HG03432 (cell line): ENCODE measurements at regions not wholly inside any gene's neighbourhood (a gene's known extent, or its start where the extent isn't known, plus 50 kb on each side); places are given as distances from the start of the nearest gene placed in this dataset.

ENCODE experiments used
- ATAC-seq: cut with Tn5 transposase; IDR thresholded peaks from one replicate; pipeline ENCODE4 v1.9.1; 2021; ENCODE audit warnings: mild to moderate bottlenecking, moderate library complexity; ENCODE audit not compliant: unreplicated experiment

DNA sequence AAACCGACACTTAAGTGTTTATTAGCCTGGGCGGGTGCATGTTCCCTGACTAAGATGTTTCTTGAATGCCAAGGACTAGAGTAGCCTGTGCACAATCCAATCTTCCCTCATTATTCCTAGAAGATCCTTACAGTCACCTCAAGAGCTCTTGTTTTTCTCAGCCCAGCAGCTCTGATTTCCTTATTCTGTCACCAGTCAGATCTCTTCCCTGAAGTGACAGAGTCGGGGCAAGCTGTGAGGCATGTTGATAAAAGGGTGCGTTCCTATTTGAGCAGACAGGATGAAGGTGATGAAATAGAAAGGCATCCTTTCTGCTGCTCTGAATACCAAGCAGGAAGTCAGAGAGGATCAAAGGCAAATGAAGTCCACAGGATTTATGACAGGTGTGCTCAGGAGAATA lies 125.6 kb upstream of the MCTP2 start:
- ATAC-seq = no peak

DNA sequence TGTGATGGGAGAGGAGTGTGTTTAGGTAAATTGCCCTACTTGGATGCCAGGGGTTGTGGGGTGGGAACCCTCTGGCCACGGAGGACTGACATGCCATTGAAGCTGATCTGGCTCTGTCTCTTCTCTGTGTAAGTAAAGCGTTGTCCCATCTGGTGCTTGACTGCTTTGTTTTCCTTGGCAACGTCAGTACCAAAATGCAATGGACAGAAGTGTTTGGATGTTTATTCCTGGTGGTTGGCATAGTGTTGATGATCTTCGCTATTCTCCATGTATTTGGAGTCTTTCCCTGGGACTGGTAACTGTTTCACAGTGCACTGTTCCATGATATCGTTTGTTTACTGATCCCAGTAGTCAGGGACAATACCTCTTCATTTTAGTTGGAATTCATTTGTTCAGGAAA lies 130.5 kb upstream of the MCTP2 start:
- no peak for ATAC-seq

DNA sequence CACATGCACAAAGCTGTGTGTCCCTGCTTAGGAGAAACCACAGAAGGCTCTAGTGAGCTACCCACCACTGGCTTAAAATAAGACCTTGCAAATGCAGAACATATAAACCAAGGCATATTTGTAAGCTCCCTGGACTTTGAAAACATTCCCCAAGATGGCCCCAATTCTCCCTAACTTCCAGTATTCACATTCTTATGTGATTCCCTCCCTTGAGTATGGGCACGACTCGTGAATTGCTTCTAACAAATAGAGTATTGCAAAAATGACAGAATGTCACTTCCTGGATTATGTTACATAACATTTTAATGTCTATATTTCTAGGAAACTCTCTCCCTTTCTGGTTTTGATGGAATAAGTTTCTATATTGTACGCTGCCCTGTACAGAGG lies 131.8 kb upstream of the MCTP2 start:
- ATAC-seq = no peak

DNA sequence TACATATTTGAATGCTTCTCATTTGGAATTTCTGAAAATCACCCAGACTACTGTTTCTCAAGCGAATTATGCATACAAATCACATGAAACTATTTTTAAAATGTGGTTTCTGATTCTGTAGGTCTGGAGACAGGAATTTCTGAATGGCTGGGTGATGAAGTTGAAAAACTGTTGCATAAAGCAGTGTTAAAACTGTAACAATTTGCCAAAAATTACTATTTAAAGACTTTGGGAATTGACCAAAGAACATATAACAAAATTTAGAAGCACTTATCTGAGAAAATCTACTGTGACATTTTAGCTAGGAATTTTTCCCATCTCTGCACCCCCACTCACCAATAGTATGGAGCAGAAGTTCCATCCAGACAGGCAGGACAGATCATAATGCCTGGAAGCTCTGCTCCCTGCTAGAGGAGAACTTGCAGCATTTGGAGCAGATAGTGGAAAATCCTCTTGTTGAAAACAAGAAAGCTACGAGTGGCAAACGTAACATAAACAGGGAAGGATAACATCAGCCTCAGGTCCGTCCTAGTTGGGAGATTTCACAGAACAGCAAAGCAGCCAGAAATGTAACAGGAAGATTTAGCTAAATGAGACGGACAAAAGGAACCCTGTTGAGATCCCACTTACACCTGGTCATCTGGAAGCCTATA lies 132.3 kb upstream of the MCTP2 start:
- ATAC-seq = no peak

DNA sequence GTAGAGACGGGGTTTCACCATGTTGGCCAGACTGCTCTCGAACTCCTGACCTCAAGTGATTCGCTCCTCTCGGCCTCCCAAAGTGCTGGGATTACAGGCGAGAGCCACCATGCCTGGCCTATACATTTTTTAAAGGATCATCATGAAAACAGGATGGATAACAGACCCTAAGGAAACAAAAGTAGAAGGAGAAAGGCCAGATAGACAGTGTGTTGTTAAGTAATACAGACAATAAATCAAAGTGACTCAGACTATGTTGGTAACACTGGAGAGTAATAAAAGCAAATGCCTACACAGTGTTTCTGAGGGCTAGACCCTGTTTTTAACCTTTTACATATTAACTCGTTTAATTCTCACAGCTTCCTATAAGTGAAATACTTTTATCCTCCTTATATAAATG lies 133.8 kb upstream of the MCTP2 start:
- no peak for ATAC-seq

DNA sequence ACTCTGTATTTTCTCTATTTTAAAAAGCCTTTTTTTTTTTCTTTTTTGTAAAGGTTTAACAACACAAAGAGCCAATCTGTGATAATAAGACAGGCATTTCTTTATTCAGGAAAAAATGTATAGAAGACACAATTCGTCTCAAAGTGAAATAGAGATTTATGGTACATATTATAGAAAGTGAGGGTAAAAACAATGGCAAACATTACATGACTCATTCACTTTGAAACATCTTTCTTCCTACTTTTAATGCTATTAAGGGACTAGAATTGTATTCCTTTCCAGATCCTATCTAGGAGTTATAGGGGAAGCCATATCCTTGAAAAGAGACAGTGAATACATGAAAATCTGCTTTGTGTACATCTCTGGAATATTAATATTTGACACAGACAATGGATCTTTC lies 137.1 kb upstream of the MCTP2 start:
- no peak for ATAC-seq

DNA sequence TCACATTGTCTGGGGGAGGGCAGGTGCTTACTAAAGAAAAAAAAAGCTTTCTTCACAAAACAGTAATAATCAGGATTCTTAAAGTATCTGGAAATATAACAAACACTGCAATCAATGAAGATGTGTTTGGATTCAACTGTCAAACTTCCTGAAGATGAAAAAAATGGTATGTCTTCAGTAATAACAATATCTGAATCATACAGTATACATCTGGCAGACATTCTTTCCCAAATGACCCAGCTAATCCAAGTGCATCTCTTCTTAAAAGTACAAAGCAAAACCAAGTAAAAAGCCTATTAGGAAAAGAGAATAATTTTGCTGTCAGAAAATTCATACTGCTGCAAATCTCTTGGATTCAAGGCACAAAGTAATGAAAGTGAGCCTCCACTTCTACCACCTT lies 145.0 kb upstream of the MCTP2 start:
- ATAC-seq = no peak

DNA sequence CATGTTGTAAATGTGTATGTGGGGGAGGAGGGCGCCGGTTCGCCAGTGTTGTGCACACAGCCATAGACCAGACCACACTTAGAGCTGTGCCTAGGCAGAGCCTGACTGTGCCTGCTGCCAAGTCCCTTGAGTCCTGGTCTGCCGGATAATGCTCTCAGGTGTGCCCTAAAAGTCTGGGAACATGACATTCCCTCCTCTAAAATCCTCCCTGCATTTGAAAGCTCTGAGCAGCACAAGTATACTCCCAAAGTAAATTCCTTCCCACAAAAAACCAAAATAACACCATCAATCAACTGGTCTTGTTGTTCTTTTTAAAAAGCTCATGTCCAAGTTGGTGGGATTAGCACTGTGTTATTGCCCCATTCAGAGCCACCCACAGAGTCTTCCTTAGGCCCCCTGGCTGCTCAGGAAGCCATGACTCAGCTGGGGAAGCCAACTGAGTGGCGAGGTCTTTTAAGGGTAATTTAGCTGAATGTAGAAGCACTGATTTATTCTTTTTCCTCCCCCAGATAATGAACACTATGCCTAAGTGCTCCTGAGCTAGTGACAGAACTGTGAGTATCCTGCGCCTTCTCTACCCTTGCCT lies 147.8 kb upstream of the MCTP2 start:
- ATAC-seq = no peak

DNA sequence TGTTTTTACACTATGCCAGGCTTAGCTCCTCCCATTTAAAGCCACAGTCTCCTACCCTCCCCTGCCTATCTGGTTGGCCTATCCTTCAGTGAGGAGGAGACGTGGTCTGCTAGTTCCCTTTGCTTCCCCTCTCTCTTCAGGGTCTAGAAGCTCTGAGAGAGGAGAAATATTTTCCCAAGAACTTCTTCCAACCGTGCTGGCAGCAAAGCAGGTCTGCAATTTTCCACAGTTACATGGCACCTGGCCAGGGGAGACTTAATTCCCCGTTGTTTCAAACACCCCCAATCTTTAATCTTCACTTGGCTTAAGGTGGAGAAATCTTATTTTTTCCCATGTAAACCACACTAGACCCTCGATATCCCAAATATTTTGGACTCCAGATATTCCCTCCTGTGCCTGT lies 149.5 kb upstream of the MCTP2 start:
- ATAC-seq = no peak

DNA sequence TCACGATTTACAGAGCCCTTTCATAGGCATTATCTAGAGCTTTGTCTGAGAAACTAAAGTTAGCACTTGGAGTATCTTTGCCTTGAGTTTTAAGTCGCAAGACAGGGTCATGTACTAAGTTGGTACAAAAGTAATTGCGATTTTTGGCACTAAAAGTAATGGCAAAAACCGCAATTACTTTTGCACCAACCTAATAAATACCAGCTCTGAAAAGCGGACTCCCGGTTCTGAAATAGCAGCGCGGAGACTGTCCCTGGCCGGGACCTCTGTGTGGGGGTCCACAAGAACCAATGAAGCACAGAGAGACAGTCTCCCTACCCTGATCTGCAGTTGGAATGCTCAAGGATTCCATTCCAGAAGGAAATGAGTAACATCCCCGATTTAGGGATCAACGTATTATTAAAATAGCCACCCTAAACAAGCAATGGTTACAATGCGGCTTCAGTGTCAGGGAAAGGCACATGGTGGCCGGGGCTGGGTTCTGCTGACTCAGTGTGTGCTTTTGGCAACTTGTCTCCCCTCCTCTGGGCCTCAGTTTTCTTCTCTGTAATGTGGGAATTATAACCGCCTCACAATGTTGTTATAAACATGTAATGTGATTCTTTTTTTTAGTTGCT lies 150.3 kb upstream of the MCTP2 start:
- no peak for ATAC-seq

DNA sequence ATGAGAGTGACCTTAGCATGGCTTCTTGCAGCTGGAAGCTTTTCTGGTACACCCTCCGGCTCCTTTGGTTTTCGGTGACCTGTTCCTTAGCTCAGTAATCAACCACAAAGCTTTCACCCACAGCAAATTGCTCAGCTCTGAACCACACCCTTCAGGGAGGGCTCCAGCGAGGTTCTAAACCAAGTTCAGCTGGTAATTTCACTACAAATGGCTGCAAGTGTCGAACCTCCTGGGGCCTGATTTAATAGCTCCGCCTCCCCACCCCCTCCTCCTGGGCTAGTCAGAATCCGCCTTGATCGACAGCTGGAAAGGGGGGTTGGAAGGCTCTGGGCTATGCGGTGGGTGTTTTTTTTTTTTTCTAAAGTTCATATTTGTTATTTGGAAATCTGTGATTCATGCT lies 150.9 kb upstream of the MCTP2 start:
- ATAC-seq = no peak

DNA sequence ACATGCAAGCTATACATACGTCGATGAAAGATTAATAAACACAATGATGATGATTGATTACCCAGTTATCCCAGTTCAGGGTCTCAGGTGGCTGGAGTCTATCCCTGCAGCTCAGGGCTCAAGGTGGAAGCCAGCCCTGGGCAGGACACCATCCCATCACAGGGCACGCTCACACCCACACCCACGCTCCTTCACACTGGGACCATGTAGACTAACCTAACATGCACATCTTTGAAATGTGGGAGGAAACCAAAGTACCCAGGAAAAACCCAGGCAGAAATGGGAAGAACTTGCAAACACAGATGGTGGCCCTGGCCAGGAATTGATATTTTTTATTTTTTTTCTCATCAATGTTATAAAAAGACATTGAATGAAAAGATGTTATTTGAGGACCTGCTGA lies 151.4 kb upstream of the MCTP2 start:
- ATAC-seq = no peak

DNA sequence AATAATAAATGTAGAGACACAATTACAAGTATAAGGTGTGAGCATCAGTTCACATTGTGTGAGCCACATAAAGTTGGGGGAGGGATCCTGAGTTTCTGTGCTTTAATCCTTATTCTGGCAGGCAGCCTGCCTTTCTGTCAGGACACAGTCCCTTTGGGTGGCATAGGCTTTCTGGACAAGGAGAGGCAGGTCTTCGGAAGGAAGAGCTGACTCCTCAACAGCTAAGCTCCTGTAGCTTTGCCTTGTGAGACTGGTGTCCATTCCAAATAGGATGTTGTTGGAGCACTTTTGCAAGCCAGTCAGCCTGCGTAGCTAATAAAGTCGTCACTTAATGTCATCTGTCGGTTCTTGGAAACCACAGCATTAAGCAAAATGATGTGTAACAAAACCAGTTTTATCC lies 151.9 kb upstream of the MCTP2 start:
- ATAC-seq = no peak

DNA sequence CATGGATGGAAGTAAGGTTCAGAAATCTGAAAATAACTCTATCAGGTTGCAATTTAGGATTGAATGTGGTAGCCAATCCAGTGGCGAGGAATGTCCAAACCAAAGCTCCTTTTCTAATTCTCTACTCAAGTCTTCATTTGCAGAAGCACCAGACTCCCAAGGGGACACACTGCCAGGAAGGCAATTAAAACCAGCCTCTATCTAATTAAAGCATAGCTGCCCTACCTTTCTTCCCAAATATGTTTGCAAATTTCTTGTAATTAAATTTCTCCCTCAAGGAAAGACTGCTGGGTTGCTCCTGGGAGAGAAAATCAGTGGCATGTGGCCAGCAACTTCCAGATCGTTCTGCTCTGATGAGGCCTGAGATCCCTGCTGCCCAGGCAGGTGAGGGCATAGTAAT lies 153.4 kb upstream of the MCTP2 start:
- no peak for ATAC-seq

DNA sequence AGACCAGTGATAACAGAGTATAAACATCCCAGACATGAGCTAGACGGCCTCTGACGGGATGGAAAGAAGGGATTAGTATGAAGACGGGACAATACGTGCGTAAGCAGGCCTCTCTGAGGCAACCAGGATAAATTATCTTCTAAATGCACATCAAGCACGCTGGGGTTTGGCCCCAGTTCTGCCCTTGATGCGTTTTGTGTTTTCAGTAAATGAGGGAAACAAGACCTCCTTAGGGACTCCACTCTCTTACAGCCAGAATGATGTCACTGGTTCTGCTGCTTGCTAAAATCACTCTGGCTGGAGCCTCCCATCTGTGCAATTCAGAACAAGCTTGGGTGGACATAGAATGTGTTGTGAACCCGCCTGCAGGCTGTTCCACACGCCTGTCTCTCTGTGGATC lies 156.0 kb upstream of the MCTP2 start:
- ATAC-seq = no peak

DNA sequence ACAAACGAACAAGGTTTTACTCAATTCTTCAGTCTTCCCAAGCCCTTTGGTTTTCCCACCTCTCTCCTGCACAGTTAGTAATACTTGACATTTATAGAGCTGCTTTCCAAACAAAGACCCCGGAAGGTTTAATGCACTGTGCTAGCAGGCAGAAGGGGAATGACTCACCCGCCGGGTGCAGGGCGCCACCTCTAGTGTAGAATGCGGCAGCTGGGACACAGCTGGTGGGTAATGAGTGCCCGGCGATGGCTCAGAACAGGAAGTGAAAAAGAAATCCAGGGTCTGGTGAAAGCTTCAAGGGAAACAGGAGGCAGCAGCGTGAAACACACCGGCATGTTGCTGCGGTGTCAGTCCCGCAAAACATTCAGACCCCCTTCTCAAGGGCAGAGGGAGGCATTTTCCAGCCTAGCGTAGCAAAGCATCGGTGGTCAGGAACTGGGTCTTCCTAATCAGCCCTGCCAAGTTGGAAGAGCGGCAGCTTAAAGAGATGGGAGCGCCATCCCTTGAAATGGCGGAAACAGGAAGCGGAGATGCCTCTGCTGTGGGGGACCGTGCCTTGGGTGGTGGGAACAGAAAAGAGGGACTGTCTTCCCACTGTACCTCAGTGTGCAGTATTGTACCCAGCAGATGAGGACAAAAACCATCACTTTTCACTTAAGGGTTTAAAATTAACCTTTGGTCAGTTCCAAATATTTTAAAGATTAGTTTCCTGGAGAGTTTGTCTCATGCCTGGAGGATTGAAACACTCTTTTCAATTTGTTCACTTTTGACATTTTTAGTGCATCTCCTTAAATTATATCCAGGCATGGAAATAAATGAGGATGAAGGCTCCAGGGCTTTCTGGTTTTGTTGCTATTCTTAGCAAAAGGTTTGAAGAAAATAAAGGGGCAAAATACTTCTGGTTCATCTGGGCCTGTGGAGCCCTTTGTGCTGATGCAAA lies 160.7 kb upstream of the MCTP2 start:
- peak; percentile 68 for ATAC-seq

DNA sequence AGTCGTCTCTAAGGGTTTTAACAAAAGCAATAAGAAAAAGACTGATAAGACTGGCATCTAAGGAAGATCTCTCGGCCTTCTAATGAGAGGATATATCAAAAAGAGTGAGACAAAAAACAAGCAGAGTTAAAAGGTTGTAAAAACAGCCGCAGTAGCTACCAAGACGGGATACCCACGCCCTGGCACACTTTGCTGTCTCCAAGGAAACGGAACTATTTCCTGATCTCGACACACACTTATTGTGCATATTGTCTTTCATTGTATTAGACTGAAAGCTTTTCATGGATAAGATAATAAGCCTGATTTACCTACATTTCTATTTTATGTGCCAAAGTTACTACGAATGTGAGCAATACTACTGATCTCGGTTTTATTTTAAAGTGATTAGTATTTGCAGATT lies 161.5 kb upstream of the MCTP2 start:
- ATAC-seq = no peak

DNA sequence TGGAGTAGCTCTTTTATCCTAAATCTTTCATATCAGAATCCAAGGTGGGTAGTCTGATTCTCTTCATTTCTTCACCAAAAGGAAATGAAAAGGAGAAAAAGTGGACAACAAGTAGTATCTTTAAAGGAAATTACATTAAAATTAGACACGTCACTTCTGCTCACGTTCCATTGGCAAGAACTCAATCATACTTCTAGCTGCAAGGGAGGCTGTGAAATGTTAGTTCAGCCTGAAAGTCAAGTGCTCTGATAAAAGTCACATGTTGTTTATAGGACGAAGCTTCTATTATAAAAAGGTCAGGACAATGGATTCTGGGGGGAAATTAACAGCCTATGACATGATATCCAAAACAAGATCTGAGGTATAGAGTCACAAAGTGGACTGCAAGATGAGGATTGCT lies 164.6 kb upstream of the MCTP2 start:
- no peak for ATAC-seq

DNA sequence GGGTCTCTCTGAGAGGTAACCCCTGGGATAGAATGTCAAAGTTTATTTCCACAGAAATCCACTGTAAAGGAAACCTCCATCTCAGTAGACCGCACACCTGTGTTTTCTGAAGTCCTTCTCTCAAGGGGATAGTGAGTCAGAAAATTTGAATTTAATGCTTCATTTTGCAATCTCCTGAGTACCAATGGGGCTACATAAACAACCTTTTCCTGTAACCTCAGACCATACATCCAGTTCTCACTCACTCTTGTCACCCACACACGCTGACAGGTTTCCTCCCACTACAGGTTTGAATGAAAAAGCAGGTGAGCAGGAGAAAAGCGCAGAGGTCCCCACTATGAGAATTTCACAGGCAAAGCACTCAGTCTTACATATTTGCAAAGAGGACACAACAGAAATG lies 165.3 kb upstream of the MCTP2 start:
- ATAC-seq = no peak

DNA sequence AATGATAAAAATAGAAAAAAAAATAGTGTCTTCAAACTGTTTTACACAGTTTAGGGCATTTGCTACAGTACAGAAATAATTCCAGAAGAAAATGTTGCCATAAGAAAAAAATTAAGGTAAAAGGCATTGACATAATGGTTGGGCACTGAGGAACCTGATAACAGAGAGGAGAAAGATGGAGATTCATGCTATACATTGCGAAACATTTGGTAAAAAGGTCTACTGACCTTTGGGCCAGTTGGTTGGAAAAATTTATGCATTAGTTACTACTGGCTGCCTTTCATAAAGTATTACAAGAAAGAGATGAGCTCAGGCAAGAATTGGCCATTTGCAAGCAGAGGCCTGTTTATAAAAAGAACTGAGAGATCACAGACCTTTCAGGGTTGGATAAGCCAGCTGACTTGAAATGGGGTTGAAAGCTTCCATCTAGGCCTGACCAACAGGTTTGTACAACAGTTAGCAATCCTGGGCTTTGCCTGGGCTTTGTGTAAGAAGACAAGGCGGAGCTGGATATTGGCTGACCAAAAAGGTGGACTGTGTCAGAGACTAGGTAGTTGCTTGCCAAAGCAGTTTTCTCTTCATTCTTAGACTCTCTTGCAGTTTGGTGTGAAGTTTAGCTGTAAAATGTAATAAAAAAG lies 166.6 kb upstream of the MCTP2 start:
- no peak for ATAC-seq

DNA sequence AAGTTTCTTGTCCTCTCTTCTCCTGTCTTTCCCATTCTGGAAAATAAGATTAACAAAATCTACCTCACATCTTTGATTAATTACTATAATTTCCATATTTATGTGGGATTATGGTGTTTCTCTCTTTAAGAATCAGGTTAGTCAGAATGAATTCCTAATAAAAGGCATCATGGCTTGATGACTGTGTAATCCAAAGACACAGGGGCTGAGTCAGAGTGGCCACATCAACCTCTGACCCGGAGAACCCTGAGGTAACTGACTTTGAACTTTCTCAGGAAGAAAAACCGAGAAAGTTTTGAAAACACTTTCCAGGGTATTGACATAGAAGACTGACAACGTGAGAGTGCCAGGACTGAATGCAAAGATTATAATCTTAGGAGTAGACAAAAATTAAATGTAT lies 170.3 kb upstream of the MCTP2 start:
- no peak for ATAC-seq
